MCF 10A (cell line): ENCODE measurements at regions not wholly inside any gene's neighbourhood (a gene's known extent, or its start where the extent isn't known, plus 50 kb on each side); places are given as distances from the start of the nearest gene placed in this dataset.

Experiments
- BruUV-seq: library from RNA; stranded (reverse); fragments of 400-500 nt; replicated peaks from 2 replicates; lab custom pipeline; 2021; lab: Mats Ljungman, UMichigan
- CTCF ChIA-PET: fragments of 300-600 bp; sonication (Branson Sonifier 250); formaldehyde crosslinking; extraction: SDS; loops from one replicate; lab custom pipeline; 2021; ENCODE audit warnings: antibody characterized with exemption, inconsistent platforms; lab: Yijun Ruan, JAX
- POLR2A ChIA-PET: fragments of 300-600, 350-650 bp; sonication (Branson Sonifier 250); formaldehyde crosslinking; extraction: SDS; loops from one replicate; lab custom pipeline; 2020; ENCODE audit warnings: antibody characterized with exemption, inconsistent platforms; lab: Yijun Ruan, JAX
- DNase-seq: peaks from one replicate; pipeline ENCODE4 v3.0.0-alpha.2; 2018; ENCODE audit not compliant: unreplicated experiment
- H3K27ac Mint-ChIP-seq: one replicate; pipeline ENCODE4 v1.8.0; 2022; ENCODE audit warnings: mild to moderate bottlenecking, low read depth, mixed read lengths; ENCODE audit not compliant: unreplicated experiment
- H3K27me3 Mint-ChIP-seq: one replicate; pipeline ENCODE4 v1.8.0; 2022; ENCODE audit warnings: mixed read lengths; ENCODE audit not compliant: insufficient read depth, unreplicated experiment
- H3K36me3 Mint-ChIP-seq: one replicate; pipeline ENCODE4 v1.8.0; 2022; ENCODE audit warnings: mild to moderate bottlenecking, moderate library complexity, mixed read lengths; ENCODE audit not compliant: insufficient read depth, unreplicated experiment
- H3K4me1 Mint-ChIP-seq: one replicate; pipeline ENCODE4 v1.8.0; 2022; ENCODE audit warnings: mixed read lengths; ENCODE audit not compliant: insufficient read depth, unreplicated experiment
- H3K4me3 Mint-ChIP-seq: one replicate; pipeline ENCODE4 v1.8.0; 2022; ENCODE audit warnings: mild to moderate bottlenecking, moderate library complexity, mixed read lengths; ENCODE audit not compliant: unreplicated experiment
- H3K9me3 Mint-ChIP-seq: one replicate; pipeline ENCODE4 v1.8.0; 2022; ENCODE audit warnings: mixed read lengths; ENCODE audit not compliant: unreplicated experiment
- CTCF ChIP-seq: fragments of 200-600 bp; IDR thresholded peaks from one replicate; pipeline ENCODE4 v1.8.0; 2022; ENCODE audit warnings: antibody characterized with exemption, mild to moderate bottlenecking; ENCODE audit not compliant: unreplicated experiment
- intact Hi-C: fragments of 100-400 bp; cut with micrococcal nuclease; formaldehyde crosslinking; loops from 2 replicates; pipeline ENCODE4 v1.14.1; 2022

GRCh38 chr10:131636116-131636515 lies 264.7 kb upstream of the PPP2R2D start:
- Mint-ChIP-seq H3K4me3 (no peak overlapping the region), H3K36me3 (no peaks in the 10 kb centered on the region), H3K27me3 (no peaks in the 10 kb centered on the region), H3K9me3 (peaks cover 30% of the 10 kb centered on the region), H3K27ac (no peak overlapping the region), H3K4me1 (peaks cover 5% of the 10 kb centered on the region)
- no peak for TF ChIP-seq CTCF
- BruUV-seq = no TSS peak
- no peak for DNase-seq
- intact Hi-C loops = no loop called here
- CTCF ChIA-PET = interaction anchor here (0.9 kb wide), 1 partner anchor 14 kb away, joined by 3 read pairs; no protein-coding TSS in a partner anchor
- POLR2A ChIA-PET = no interaction called here

DNA sequence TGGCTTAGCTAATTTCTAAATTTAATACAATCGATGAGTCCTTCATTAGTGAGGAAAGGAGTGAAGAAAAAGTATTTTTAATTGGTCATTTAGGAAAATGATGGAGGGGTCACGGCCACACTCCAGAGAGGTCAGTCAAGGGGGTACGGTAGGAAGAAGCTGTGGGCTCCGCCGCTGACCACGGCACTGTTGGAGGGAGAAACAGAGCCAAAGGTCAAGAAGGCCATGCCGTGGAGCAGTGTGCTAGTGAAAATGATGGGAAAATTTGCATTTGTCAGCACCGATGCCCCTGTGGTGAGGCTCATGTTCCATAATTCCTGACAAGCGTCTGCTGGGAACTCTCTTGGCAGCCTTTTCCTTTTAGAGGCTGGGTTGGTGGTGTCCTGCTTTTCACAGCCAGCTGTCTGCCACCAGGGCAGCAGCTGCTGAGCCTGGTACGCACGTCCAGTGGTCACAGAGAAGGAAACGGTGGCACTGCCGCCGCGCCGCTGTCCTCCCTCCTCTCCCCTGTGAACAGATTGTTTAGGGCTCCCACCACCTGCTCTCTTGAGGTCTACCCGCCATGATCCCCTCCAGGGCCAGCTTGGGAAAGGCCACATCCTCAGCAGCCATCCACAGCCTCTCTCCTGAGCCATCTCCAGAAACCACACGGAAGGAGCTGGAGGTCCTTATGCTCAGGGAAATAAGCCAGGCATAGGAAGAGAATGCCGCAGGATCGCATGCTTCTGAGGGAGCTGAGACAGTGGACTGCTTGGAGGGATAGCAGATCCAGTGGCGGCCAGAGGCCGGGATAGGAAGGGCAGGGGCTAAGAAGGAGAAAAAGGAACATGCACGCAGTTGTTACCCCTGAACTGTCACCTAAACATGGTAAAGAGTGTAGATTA lies 263.7 kb upstream of the PPP2R2D start:
- Mint-ChIP-seq H3K4me3 (no peak overlapping the region), H3K4me1 (peaks cover 5% of the 10 kb centered on the region), H3K27me3 (no peaks in the 10 kb centered on the region), H3K9me3 (peaks cover 30% of the 10 kb centered on the region), H3K27ac (no peak overlapping the region), H3K36me3 (no peaks in the 10 kb centered on the region)
- no peak for TF ChIP-seq CTCF
- no peak for DNase-seq
- no TSS peak for BruUV-seq
- CTCF ChIA-PET = no interaction called here
- POLR2A ChIA-PET = interaction anchor here (0.7 to 0.9 kb wide), 2 partner anchors 9 to 15 kb away, joined by 3 read pairs; no protein-coding TSS in a partner anchor
- intact Hi-C loops = no loop called here

DNA sequence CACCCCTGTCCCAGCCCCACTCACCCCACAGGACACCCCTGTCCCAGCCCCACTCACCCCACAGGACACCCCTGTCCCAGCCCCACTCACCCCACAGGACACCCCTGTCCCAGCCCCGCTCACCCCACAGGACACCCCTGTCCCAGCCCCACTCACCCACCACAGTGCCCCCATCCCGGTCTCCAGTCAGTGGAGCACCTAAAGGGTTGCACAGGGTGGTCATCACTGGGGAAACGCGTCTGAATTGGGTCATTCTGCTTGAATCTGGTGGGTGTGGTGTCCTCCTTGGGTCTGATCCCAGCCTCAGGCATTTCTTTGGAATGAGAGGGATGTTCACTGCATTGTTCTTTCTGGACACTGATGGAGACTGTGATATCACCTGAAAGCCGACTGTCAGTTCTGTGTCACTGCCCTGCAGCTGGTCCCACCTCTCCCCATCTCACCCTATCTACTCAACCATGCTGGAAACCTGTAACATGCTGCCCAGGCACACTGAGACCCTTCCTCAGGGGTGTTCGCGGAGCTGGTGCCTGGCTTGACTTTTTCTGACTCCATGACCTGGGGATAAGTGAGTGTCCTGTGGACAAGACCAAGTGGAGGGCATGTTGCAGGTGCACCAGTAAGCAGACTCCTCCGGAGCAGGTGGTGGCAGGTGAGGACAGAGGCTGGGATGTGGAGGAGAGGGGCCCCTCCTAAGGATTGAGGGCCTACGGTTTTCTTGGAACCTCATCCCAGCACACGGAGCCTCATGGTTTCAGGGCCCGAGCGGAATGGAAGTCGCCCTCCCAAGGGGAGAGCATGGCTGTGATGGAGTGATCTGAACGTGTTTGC lies 262.5 kb upstream of the PPP2R2D start:
- BruUV-seq = no TSS peak
- Mint-ChIP-seq H3K27ac (no peak overlapping the region), H3K4me3 (no peak overlapping the region), H3K27me3 (no peaks in the 10 kb centered on the region), H3K4me1 (peaks cover 5% of the 10 kb centered on the region), H3K36me3 (no peaks in the 10 kb centered on the region), H3K9me3 (peaks cover 22% of the 10 kb centered on the region)
- intact Hi-C loops = no loop called here
- DNase-seq = no peak
- ChIA-PET POLR2A (no interaction called here), CTCF (no interaction called here)
- TF ChIP-seq CTCF = no peak

DNA sequence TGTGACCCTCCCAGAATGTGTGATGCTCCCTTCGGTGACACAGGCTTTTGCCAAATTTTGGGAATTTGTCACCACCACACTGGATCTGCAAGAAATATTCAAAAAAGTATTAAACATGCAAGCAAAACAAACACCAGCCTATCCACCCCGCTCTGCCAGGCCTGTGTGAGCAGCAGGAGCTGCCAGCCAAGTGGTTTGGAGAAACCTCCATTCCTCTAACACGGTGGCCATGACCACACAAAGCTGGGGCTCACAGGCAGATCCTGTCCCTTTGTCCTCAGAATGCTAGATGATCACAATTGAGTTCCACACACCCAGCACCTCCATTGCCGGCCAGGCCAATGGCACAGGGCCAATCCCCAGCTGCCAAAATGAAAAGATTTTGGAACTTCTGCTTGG lies 261.9 kb upstream of the PPP2R2D start:
- ChIA-PET CTCF (no interaction called here), POLR2A (no interaction called here)
- intact Hi-C loops = no loop called here
- DNase-seq = no peak
- Mint-ChIP-seq H3K27ac (no peak overlapping the region), H3K27me3 (no peaks in the 10 kb centered on the region), H3K4me1 (peaks cover 5% of the 10 kb centered on the region), H3K4me3 (no peak overlapping the region), H3K36me3 (no peaks in the 10 kb centered on the region), H3K9me3 (peaks cover 16% of the 10 kb centered on the region)
- no peak for TF ChIP-seq CTCF
- BruUV-seq = no TSS peak
